CD4-positive, alpha-beta memory T cell (primary cell): ENCODE measurements at regions not wholly inside any gene's neighbourhood (a gene's known extent, or its start where the extent isn't known, plus 50 kb on each side); places are given as distances from the start of the nearest gene placed in this dataset.

ENCODE experiments used
- CTCF ChIA-PET: fragments of 350-600 bp; sonication (Branson Sonifier 250); formaldehyde crosslinking; loops from one replicate; lab custom pipeline; 2021; ENCODE audit warnings: inconsistent platforms; ENCODE audit not compliant: partially characterized antibody; lab: Charles Lee
- POLR2A ChIA-PET: fragments of 350-600 bp; sonication (Branson Sonifier 250); formaldehyde crosslinking; loops from one replicate; lab custom pipeline; 2021; ENCODE audit not compliant: partially characterized antibody; lab: Charles Lee
- DNase-seq, 5 donors: peaks; one replicate each; pipeline versions ENCODE4 v3.0.0 to v3.0.0-alpha.2; 2020 to 2022; ENCODE audit warnings: mixed read lengths in 1 of 5
- H3K27ac ChIP-seq: one replicate; pipeline ENCODE4 v1.7.0; 2013; ENCODE audit warnings: low read depth, low read length
- H3K27me3 ChIP-seq: 2 replicates; pipeline ENCODE4 v1.7.0; 2013; ENCODE audit warnings: mild to moderate bottlenecking, low read length, moderate library complexity; ENCODE audit not compliant: insufficient read depth
- H3K36me3 ChIP-seq: 2 replicates; pipeline ENCODE4 v1.7.0; 2013; ENCODE audit warnings: mild to moderate bottlenecking, low read length, moderate library complexity; ENCODE audit not compliant: insufficient read depth
- H3K4me1 ChIP-seq: 2 replicates; pipeline ENCODE4 v1.7.0; 2013; ENCODE audit warnings: mild to moderate bottlenecking, low read length, moderate library complexity; ENCODE audit not compliant: insufficient read depth
- H3K4me3 ChIP-seq, 2 donors: one replicate each; pipeline ENCODE4 v1.7.0; 2013; ENCODE audit warnings: low read length in 2 of 2, mild to moderate bottlenecking in 1 of 2
- H3K9me3 ChIP-seq, 2 donors: one replicate each; pipeline ENCODE4 v1.7.0; 2013; ENCODE audit warnings: low read length in 2 of 2, control low read depth in 1 of 2; ENCODE audit not compliant: control insufficient read depth in 1 of 2
- H3K27ac Mint-ChIP-seq, 7 donors: one replicate each; pipeline ENCODE4 v1.8.0; 2020 to 2021; ENCODE audit warnings: mixed read lengths in 7 of 7, mild to moderate bottlenecking in 6 of 7, inconsistent platforms in 3 of 7, moderate library complexity in 3 of 7
- H3K27me3 Mint-ChIP-seq, 2 donors: one replicate each; pipeline ENCODE4 v1.8.0; 2020 to 2021; ENCODE audit warnings: mixed read lengths in 2 of 2
- H3K36me3 Mint-ChIP-seq, 2 donors: one replicate each; pipeline ENCODE4 v1.8.0; 2020 to 2021; ENCODE audit warnings: mixed read lengths in 2 of 2, inconsistent platforms in 1 of 2, mild to moderate bottlenecking in 1 of 2
- H3K4me1 Mint-ChIP-seq, 4 donors: one replicate each; pipeline ENCODE4 v1.8.0; 2020 to 2021; ENCODE audit warnings: mixed read lengths in 4 of 4, mild to moderate bottlenecking in 1 of 4
- H3K4me3 Mint-ChIP-seq, 8 donors: one replicate each; pipeline ENCODE4 v1.8.0; 2020 to 2021; ENCODE audit warnings: mixed read lengths in 8 of 8, mild to moderate bottlenecking in 7 of 8, moderate library complexity in 6 of 8, inconsistent platforms in 3 of 8
- H3K9me3 Mint-ChIP-seq, 8 donors: one replicate each; pipeline ENCODE4 v1.8.0; 2020 to 2021; ENCODE audit warnings: mixed read lengths in 8 of 8, mild to moderate bottlenecking in 5 of 8, inconsistent platforms in 3 of 8, moderate library complexity in 1 of 8
- intact Hi-C: fragments of 100-400 bp; cut with micrococcal nuclease; formaldehyde crosslinking; loops from one replicate; pipeline ENCODE4 v1.15.1; 2023

DNA sequence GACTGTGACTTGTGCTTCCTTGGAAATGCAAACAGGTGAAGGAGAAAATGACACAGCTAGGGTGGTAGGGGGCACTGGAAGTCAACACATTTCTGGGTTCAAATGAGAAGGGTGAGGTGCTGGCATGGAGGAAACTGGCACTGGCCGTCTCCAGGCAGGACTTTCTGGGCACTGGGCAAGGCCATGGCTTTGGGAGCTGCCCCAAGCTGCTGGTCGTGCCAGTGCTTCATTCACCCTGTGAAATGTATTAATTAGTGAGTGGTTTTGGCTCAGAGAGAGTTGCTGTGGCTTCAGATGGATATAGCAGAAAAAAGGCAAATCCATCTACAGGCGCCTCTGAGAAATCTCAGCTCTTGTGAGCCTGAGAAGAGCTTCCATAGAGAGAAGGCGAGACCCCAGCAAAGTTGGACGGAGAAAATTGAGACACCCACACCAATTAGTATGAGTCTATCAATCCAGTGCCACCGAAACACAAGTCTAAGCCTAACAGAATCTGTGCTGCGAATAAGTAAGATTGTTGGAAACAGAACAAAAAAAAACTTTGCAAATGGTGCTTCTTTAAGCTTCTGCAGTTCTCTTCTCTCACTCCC is 202.1 kb upstream of the TNP1 start:
- intact Hi-C loops = no loop called here
- H3K9me3 ChIP-seq = no peaks in the 10 kb centered on the region
- Mint-ChIP-seq H3K27me3 (peaks cover 5 to 6% of the 10 kb centered on the region in 2 donors), H3K9me3 (peaks cover 0 to 5% (median 0%) of the 10 kb centered on the region in 8 donors), H3K36me3 (no peaks in the 10 kb centered on the region), H3K4me3 (no peak overlapping the region), H3K4me1 (peaks cover 0 to 1% (median 0%) of the 10 kb centered on the region in 4 donors), H3K27ac (no peak overlapping the region)
- H3K4me3 ChIP-seq = no peak overlapping the region
- no peaks in the 10 kb centered on the region for H3K36me3 ChIP-seq
- DNase-seq = no peak
- ChIA-PET POLR2A (no interaction called here), CTCF (no interaction called here)
- H3K27ac ChIP-seq = no peak overlapping the region
- no peaks in the 10 kb centered on the region for H3K27me3 ChIP-seq
- no peaks in the 10 kb centered on the region for H3K4me1 ChIP-seq

DNA sequence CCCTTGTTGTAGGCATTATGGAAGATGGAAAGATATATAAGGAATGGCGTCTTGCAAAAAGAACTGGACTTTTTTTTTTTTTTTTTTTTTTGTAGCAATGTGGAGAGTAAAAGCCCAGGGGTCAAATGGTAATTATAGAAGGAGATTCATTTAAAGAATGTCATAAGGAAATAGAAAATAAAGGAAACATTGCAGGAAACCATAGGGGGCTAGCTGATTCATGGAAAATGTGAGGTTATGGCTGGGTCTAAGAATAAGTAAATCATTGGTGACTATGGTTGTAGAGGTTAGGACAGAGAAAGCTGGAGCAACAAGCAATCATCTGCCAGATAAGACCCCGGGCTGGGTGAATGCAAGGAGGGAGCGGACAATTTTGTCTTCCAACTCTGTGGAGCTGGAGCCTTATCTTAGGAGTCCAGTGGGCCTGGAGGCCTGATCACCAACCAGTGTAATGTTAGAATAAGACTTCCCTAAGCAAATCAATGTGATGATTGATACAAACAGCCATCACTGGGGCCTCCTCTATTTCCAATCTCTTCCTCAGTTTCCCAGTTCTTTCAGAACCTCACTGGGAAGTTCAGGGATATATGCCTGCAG is 201.2 kb upstream of the TNP1 start:
- H3K36me3 ChIP-seq = no peaks in the 10 kb centered on the region
- H3K27me3 ChIP-seq = no peaks in the 10 kb centered on the region
- no peak for DNase-seq
- no peaks in the 10 kb centered on the region for H3K9me3 ChIP-seq
- ChIA-PET CTCF (no interaction called here), POLR2A (no interaction called here)
- H3K27ac Mint-ChIP-seq = no peak overlapping the region
- intact Hi-C loops = no loop called here
- peaks cover 0 to 2% of the 10 kb centered on the region in 2 donors for H3K27me3 Mint-ChIP-seq
- no peak overlapping the region for H3K4me3 ChIP-seq
- peaks cover 0 to 1% (median 0%) of the 10 kb centered on the region in 4 donors for H3K4me1 Mint-ChIP-seq
- no peak overlapping the region for H3K27ac ChIP-seq
- peaks cover 0 to under 1% (median 0%) of the 10 kb centered on the region in 8 donors for H3K9me3 Mint-ChIP-seq
- no peaks in the 10 kb centered on the region for H3K4me1 ChIP-seq
- H3K36me3 Mint-ChIP-seq = no peaks in the 10 kb centered on the region
- H3K4me3 Mint-ChIP-seq = no peak overlapping the region

DNA sequence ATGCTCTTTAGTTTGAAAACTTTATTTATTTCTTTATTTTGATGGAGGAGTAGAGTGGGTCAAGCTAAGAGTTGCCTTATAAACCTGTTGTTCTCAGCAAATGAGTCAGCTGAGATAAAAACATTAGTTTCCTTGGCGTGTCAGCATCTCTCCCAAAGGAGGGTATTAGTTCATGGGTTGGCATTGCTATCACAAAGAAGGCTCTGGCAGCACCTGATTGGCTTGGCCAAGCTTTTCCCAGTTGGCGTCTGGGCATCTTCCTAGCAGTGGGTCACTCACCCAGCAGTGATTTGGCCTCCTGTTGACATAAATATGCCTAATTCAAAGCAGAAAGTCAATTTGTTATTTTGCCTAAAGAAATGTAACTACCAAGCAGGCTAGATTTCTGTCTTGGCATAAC is 200.7 kb upstream of the TNP1 start:
- Mint-ChIP-seq H3K36me3 (no peaks in the 10 kb centered on the region), H3K4me3 (no peak overlapping the region), H3K27ac (no peak overlapping the region), H3K27me3 (peaks cover 0 to 2% of the 10 kb centered on the region in 2 donors), H3K4me1 (peaks cover 0 to 1% (median 0%) of the 10 kb centered on the region in 4 donors), H3K9me3 (no peaks in the 10 kb centered on the region)
- CTCF ChIA-PET = no interaction called here
- H3K27ac ChIP-seq = no peak overlapping the region
- H3K9me3 ChIP-seq = no peaks in the 10 kb centered on the region
- no peaks in the 10 kb centered on the region for H3K27me3 ChIP-seq
- POLR2A ChIA-PET = no interaction called here
- DNase-seq = no peak
- intact Hi-C loops = no loop called here
- no peak overlapping the region for H3K4me3 ChIP-seq
- H3K4me1 ChIP-seq = no peaks in the 10 kb centered on the region
- H3K36me3 ChIP-seq = no peaks in the 10 kb centered on the region

DNA sequence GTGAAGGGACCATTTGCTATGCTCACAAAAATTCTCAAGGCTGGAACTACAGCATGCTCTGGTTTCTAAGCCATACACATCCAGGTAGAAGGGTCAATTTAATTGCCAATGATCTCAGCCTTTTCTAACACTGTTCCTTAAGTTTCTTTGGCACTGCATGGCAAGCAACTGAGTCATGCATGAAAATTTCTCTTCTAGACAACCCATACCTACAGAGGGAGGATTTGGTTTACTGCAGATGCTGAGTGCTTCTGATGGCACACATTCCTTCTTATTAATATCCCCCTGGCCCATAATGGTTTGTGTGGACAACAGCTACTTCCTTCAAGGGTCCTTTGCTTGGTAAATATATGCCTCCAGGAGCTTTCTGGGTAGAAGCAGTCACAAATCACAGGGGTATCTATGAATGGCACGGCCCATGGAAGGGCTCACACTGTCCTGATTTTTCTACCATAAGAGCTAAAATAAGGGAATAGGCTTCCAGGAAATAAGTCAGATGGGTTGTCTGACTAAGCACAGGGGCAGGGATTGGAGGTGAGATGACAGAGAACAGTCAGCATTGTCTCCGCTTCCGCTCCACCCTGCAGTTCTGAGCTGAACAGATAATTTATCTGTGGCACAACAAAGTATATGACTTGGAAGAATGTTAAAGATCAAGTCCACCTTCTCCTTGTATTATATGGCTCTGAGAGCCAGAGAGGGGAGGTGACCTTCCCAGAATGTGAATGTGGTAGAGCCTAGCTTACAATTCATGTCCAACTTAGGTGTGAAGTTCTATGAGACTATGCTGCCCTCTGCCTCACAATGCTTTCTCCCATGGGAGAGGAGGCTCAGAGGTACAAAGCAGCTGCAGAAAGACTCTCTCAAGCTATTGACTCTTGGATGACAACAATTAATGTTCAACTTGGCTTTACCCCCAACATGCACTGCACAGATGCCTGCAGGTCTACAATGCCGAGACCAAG is 199.2 kb upstream of the TNP1 start:
- Mint-ChIP-seq H3K27ac (no peak overlapping the region), H3K4me1 (no peaks in the 10 kb centered on the region), H3K9me3 (no peaks in the 10 kb centered on the region), H3K36me3 (no peaks in the 10 kb centered on the region), H3K4me3 (no peak overlapping the region), H3K27me3 (peaks cover 0 to 2% of the 10 kb centered on the region in 2 donors)
- no peak for DNase-seq
- CTCF ChIA-PET = no interaction called here
- no peak overlapping the region for H3K27ac ChIP-seq
- H3K36me3 ChIP-seq = no peaks in the 10 kb centered on the region
- intact Hi-C loops = no loop called here
- POLR2A ChIA-PET = no interaction called here
- H3K4me3 ChIP-seq = no peak overlapping the region
- no peaks in the 10 kb centered on the region for H3K9me3 ChIP-seq
- H3K4me1 ChIP-seq = no peaks in the 10 kb centered on the region
- no peaks in the 10 kb centered on the region for H3K27me3 ChIP-seq

GRCh38 chr2:217057773-217058172 is 197.9 kb upstream of the TNP1 start:
- Histone ChIP-seq H3K27ac (no peak overlapping the region), H3K9me3 (no peaks in the 10 kb centered on the region), H3K4me1 (no peaks in the 10 kb centered on the region), H3K4me3 (no peak overlapping the region), H3K36me3 (no peaks in the 10 kb centered on the region), H3K27me3 (no peaks in the 10 kb centered on the region)
- no peaks in the 10 kb centered on the region for H3K36me3 Mint-ChIP-seq
- intact Hi-C loops = no loop called here
- H3K27ac Mint-ChIP-seq = no peak overlapping the region
- H3K4me1 Mint-ChIP-seq = no peaks in the 10 kb centered on the region
- peaks cover 0 to 3% of the 10 kb centered on the region in 2 donors for H3K27me3 Mint-ChIP-seq
- H3K4me3 Mint-ChIP-seq = no peak overlapping the region
- POLR2A ChIA-PET = interaction anchor here (0.6 kb wide), 1 partner anchor 9 kb away, joined by 3 read pairs; no protein-coding TSS in a partner anchor
- H3K9me3 Mint-ChIP-seq = no peaks in the 10 kb centered on the region
- CTCF ChIA-PET = no interaction called here
- DNase-seq = no peak

DNA sequence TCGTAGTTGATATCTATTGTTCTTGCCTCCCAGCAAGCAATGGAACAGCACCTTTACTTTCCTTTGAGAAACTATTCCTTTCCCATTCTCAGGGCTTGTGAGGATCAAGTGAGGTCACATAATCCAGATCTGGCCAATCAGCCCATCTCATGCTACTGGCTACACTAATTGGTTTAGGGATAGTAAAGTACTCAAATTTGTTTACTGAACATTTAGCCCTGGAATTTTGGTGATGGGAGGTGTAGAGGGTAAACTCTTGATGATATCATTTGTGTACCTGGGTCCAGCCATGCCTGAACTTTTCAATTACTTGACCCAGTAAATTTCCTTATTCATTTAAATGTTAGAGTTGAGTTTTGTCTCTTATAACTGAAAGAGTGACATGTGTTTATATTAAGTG is 195.8 kb upstream of the TNP1 start:
- Histone ChIP-seq H3K4me1 (no peaks in the 10 kb centered on the region), H3K9me3 (no peaks in the 10 kb centered on the region), H3K4me3 (no peak overlapping the region), H3K27ac (no peak overlapping the region), H3K27me3 (no peaks in the 10 kb centered on the region), H3K36me3 (no peaks in the 10 kb centered on the region)
- ChIA-PET CTCF (no interaction called here), POLR2A (no interaction called here)
- DNase-seq = no peak
- Mint-ChIP-seq H3K4me1 (no peaks in the 10 kb centered on the region), H3K9me3 (no peaks in the 10 kb centered on the region), H3K27ac (no peak overlapping the region), H3K4me3 (no peak overlapping the region), H3K36me3 (no peaks in the 10 kb centered on the region), H3K27me3 (peaks cover 0 to 7% of the 10 kb centered on the region in 2 donors)
- intact Hi-C loops = no loop called here

GRCh38 chr2:217054791-217055190 is 194.9 kb upstream of the TNP1 start:
- H3K27me3 Mint-ChIP-seq = peaks cover 0 to 7% of the 10 kb centered on the region in 2 donors
- no peak overlapping the region for H3K27ac ChIP-seq
- no peak overlapping the region for H3K4me3 Mint-ChIP-seq
- H3K4me1 ChIP-seq = no peaks in the 10 kb centered on the region
- H3K9me3 Mint-ChIP-seq = no peaks in the 10 kb centered on the region
- ChIA-PET CTCF (no interaction called here), POLR2A (no interaction called here)
- H3K27me3 ChIP-seq = no peaks in the 10 kb centered on the region
- no peaks in the 10 kb centered on the region for H3K4me1 Mint-ChIP-seq
- H3K36me3 Mint-ChIP-seq = no peaks in the 10 kb centered on the region
- no peaks in the 10 kb centered on the region for H3K9me3 ChIP-seq
- intact Hi-C loops = no loop called here
- DNase-seq = no peak
- no peak overlapping the region for H3K27ac Mint-ChIP-seq
- no peak overlapping the region for H3K4me3 ChIP-seq
- no peaks in the 10 kb centered on the region for H3K36me3 ChIP-seq
